ENCODE measurements at regions not wholly inside any gene's neighbourhood (a gene's known extent, or its start where the extent isn't known, plus 50 kb on each side); places are given as distances from the start of the nearest gene placed in this dataset.

- TF ChIP-seq CTCF (IDR thresholded peaks at IDR 0.05 in 8 of 11, conservative IDR thresholded peaks at IDR 0.05 in 3 of 11): no peak
- TF ChIP-seq POLR2AphosphoS5 (IDR thresholded peaks at IDR 0.05): no peak
- no peak for TF ChIP-seq POLR2A (IDR thresholded peaks at IDR 0.05)
Measured at GRCh38 chr11:130583801-130584211, 135.4 kb downstream of the ADAMTS15 start.

Measured in spleen (tissue), 7 donors.